Lung microvascular endothelial cell (primary cell): ENCODE measurements at regions not wholly inside any gene's neighbourhood (a gene's known extent, or its start where the extent isn't known, plus 50 kb on each side); places are given as distances from the start of the nearest gene placed in this dataset.

Experiments used
- DNase-seq, 2 donors: peaks; one replicate each; pipeline versions ENCODE4 v3.0.0 to v3.0.0-alpha.2; 2010; ENCODE audit warnings: low read depth in 2 of 2

DNA sequence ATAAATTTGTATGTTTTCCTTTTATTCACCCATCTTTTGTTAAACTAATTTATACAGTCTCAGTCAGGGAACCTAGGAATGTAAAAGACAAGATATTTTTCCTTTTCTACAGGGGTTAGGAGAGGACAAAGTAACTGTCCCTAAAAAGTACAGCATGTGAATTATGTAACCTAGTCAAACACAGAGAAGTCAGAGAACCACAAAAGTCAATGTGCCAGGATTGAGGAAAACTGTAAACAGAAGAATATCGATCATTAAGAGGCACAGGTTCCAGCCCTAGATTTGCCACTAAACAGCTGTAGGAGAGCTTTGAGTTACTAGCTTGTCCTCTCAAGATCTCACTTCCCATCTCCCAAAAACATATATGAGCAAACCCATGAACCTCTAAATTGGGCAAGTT is 550.9 kb upstream of the FAT3 start:
- no peak for DNase-seq

DNA sequence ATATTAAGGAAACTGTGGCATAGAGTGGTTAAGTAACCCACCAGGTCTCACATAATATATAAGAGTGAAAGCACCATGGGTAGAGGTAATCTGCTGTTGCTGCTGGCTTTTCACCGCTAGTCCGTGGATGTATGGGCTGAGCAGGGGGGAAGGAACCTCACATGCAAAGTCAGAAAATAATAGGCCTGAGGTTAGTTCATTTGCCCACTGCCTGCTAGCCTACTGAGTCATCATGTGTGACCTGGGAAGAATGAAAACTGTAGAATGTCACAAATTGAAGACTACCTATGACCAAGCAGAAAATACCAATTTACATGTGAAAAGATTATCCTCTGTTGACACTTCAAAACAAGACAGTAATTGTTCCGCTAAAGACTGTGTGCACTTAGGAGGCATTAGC is 560.1 kb upstream of the FAT3 start:
- DNase-seq: no peak

DNA sequence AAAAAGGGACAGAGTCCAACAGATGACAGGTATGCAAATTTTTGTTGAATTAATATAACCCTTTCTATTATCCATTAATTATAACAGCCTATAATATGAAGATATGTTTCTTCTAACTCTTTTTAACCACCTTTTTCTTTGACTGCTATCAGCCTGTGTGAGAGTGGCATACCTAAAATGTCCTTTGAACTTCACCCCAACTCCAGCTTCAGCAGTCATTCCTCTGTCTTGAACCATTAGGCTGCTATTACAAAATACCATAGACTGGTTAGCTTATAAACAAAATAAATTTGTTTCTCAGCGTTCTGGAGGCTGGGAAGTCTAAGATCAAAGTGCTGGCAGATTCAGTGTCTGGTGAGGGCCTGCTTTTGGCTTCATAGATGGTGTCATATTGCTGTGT is 564.6 kb upstream of the FAT3 start:
- no peak for DNase-seq

DNA sequence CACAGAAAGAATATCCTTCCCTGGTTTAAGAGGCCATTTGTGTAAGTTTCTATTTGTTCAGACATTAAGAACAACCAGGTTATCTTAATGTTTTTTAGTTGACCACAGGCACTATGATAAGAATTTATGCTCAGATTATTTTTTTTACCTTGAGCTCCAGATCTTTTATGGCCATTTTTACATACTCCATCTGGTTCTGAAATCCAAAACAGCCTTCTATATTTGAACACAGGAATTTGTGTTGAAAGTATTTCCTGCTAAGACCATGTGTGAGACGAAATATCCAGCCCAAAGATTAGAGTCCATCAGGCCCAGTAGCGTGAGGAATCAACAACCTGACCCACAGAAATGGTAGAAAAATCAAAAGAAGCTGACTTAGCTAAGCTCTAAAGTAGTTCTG is 569.9 kb upstream of the FAT3 start:
- DNase-seq: no peak

DNA sequence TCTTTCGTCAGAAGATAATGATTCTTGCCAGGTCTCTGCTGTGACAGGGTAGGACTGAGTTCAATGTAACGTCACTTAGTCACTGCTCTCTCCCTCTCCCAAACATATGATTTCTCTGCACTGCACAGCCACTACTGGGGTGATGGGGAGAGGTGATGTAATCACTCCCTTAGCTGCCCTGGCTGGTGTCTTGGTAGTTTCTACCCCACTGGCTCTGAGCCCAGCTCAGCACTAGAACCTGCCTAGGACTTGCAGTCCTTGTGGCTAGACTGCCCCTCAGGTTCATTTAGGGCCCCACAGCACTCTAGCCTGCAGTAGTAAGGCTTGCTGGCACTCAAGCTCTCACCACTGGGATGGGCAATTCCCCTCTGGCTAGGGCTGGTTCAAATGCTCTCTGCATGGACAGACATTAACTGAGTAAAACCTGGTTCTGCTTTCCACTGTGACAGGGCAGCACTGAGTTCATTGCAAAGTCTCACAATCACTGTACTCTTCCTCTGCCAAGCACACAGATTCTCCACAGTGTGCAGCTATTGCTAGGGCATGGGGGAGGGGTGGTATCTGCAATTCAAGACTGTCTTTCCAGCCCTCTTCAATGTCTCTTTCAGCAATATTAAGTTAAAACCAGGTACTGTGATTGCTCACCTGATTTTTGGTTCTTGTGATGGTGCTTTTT is 571.4 kb upstream of the FAT3 start:
- DNase-seq: no peak

DNA sequence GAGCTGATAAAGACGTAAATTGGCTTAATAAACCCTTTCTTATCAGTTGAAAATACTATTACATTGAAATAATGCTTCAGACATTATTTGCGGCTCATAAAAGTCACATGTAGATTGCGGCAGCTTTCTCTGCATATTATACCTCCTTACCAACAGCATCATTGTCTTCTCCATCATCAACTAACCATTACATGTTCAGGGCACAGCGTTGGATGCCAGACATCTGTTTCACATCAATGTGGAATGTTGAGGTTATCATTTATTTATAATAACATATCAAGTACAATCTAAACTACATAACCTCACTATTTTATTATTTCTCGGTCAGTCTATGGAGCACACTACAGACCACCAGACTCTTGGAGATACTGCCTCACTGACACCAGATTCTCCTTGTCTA is 573.8 kb upstream of the FAT3 start:
- no peak for DNase-seq

DNA sequence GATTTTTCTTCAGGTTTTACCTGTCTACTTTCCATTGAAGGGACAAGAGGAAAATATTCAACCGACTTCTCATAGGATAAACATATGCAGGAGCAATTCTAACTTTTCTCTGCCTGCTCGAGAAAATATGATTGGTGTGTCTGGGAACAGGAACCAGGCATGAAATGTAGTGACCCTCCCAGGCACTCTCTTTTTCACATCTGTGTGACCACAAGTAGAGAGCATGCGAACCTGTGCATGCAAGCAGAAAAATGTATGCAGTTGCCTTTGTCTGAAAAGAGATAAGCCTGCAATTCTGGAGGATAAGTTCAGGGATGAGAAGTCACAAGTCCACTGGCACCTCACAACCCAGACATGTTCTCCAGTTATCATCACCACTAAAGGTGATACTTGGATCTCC is 583.5 kb upstream of the FAT3 start:
- no peak for DNase-seq

DNA sequence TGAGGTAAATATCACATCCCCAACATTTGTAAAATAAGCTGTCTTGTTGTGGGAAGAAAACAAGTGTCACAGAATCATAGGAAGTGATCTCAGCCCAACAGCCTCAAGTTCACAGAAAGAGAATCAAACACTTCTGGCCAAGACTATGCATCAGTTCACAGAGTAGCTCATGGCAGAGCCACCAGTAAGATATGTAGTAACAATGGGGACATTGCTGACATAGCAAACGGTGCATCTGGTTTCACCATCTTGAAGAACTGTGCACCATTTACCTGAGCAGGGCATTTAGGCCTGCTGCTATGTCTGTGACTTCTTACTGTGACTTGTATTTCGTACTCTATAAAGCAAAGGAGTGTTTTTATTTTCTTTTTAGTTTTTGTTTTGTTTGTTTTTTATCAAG is 585.3 kb upstream of the FAT3 start:
- DNase-seq: no peak

DNA sequence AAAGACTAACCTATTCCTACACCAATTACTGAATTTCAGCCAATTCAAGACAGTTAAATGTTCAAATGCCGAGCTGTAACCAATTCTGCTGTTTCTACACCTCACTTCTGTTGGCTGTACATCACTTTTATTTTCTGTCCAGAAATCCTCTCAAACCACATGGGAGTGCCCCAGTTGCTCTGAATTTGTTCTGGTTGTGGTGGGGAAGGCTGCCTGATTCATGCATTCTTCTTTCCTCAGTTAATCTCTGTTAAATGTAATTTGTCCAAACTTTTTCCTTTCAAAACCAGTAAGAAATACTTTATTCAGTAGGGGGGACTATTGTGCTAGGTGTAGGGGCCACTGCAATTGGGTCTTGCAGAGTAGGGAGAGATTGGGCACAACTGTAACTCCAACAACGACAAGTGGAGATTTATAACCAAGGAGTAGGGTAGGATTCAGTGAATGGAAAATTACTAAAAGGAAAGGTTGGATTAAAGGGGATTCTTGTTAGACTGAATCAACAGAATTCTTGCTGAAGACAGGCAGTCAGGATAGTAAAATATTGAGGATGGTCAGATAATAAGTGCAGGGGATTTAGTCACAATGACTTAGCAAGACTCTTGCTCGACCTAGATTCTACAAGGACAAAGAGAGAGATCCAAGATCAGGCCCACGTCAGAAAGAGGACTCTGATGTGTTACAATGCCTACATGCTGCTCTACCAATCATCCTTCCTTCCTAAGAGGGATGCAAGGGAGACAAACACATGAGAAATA is 593.5 kb upstream of the FAT3 start:
- no peak for DNase-seq

DNA sequence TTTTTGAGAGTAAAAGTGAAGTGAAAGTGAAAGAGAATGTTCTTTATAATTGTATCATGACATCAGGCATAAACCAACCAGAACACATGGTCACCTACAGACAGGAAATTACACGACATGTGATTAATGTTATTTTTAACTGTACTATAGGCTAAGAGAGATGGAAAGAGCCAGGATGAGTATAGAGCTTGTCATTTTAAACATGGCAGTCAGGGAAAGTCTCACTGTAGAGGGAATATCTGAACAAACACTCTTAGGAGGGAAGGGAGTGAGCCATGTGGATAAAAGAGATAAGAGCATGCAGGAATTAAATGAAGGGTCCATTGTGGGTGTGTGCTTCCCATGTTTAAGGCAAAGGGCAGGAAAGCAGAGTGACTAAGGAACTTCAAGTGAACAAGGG is 599.1 kb upstream of the FAT3 start:
- DNase-seq: no peak

DNA sequence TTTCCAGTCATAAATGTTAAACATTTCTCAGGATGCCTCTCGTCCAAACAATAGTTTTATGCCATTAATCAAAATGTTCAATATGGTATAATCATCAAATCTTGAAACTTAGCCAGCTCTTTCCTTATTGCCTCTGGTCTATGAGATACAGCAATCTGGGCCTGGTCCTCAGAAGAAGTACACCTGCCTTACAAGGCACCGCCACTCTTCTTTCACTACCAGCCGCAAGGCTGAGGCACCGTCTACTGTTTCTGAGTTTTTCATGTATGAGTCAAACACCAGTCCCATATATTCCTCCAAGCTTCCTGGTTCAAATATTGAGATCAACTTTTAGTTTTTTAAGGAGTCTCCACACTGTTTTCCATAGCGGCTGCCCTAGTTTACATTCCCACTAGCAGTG is 600.6 kb upstream of the FAT3 start:
- no peak for DNase-seq

DNA sequence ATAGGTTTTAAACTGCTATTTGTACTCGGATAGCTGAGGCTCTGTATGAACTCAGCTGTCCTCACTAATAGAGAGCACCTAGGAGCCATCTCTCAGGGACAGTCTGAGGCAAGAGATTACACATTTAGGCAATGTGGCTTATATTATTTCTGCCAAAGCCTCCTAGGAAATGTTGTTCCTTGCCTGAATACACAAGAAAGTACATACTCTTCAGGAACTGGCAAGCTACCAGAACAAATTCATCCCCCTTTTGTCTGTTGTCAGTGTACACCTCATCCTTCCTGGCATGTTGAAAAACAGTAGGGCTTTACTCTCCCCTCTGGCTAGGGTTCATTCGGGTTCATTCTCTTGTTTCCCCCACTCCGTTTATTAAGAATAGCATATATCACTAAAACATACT is 615.9 kb upstream of the FAT3 start:
- no peak for DNase-seq

DNA sequence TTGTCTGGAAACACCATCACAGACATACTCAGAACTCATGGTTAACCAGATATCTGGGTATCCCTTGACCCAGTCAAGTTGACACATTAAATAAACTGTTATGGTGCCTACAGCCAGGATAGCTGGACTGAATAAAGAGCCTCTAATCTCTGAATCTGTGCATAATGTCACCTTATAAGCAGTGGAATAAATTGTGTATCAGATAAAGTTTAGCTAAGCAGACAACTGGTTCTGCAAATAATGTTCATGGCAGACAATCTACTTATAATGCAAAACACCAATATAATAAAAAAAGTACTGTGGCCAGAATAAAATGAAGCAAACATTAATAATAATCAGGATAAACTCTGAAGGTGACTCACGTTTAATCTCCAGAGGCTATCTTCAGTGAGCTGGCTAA is 628.5 kb upstream of the FAT3 start:
- no peak for DNase-seq

DNA sequence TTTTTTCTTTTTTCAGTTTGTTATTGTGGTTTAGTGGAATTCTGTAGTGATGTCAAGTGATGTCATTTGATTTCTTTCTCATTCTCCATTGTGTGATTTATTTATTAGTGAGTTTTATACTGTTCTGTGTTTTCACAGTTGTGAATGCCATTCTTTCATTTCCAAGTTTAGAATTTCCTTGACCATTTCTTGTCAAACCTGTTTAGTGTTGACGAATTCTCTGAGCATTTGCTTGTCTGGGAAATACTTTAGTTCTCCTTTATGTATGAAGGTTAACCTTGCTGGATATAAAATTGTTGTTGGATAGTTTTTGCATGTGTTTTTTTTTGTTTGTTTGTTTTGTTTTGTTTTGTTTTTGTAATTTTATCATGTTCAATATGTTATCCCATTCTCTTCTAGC is 633.6 kb upstream of the FAT3 start:
- DNase-seq: no peak

DNA sequence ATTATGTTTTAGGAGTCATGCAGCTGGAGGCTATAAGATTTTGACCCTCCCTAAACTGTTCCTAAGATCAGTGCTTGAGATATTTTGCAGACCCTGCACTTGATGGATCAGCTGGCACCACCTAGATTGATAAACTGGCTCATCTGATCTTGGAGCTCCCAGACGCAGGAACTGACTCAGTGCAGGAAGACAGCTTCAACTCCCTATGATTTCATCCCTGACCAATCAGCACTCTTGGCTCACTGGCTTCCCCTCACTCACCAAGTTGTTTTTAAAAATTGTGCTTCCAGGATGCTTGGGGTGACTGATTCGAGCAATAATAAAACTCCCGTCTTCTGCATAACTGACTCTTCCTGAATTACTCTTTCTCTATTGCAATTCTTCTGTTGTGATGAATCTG is 637.5 kb upstream of the FAT3 start:
- no peak for DNase-seq

DNA sequence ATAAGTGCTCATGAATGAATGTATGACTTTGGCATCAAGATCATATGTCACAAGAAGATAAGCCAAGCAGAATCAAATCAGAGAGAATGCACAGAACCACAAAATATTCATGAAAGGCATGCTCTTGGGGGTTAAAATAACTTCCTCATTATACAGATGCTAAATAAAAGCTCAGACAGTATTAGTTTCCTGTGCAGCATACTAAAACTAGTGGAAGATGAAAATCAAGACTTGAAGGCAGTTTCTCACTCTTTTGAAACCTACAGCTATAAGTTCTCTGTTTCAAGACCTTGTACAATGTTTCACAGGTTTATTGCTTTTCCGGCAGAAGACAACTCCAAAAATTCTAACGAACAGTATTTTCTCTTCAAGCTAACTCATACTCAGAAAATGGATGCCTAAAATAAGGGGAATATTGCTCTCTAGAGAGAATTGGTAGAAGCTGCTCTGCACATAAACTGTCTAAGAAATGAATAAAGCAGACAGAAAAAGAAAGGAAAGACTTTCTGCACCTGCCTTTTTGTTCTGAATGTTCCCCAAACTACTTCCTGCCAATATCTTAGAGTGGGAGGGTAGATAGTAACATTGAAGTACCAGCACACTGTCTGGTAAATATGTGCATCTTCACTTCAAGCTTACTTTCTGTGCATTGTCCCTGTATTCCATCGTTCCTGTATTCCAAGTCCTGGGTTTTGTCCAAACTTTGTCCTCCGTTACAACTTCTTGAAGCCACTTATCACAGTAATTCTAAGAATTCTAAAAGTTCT is 639.4 kb upstream of the FAT3 start:
- no peak for DNase-seq

DNA sequence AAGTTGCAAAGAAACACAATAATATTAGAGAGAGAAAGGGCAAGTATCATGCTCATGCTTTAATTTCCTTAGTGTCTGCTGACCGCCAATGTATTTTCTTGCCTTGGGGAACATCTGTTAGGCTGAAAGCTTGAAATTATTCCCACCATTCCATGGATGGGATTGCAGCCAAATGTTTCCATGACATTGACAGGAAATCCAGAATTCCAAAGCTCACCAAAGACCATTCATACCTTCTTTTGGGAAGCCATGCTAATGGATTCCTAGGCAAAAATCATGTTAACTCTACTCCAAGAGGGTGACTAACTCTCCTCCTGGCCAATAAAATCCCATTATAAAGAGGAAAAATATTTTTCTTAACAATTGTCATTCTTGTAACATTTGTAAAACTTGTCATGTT is 661.4 kb upstream of the FAT3 start:
- DNase-seq: no peak

DNA sequence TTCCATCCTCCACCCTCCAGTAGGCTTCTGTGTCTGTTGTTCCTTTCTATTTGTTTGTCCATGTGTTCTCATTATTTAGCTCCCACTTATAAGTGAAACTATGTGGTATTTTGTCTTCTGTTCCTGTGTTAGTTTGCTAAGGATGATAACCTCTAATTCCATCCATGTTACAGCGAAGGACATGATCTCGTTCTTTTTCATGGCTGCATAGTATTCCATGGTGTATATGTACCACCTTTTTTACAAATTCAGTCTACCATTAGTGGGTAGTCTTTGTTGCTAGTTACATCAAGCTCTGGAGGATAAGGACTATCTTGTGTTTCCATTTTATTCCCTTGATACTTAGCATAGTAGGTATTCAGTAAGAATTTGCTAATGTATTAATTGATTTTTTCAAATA is 664.2 kb upstream of the FAT3 start:
- no peak for DNase-seq

DNA sequence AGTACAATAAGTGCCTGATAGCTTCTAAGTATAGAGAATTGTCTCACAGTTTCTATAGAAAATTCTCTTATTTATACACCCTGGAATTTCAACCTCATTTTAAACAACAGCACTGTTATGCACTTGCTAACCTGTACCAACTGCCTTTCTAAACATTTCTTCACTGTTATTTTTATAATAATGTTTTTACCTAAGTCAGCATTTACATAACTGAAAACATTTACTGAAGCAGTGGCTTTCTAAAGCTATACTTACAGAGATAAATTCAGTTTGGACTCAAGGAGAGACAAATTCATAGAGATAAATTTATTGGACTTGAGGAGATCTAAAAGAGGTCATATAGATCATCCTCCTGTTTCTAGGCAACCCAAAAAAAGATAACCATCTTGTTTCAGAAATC is 686.6 kb upstream of the FAT3 start:
- no peak for DNase-seq

DNA sequence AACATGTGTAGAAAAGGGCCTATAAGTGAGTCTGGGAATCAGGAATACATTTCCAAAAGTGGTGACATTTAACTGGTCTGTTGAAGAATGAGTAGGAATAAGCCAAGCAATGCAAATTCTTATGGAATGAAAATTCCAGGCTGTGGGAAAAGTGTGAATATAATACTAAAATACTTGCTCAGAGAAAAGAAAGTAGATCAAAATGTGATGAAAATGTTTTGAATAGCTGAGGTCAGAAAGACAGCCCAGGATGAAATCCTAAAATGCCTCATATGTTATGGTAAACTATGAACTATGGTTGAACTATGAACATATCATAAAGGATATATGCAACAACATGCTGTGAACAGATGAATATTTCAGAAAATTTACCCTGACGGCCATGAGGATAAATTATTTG is 688.3 kb upstream of the FAT3 start:
- DNase-seq: no peak

DNA sequence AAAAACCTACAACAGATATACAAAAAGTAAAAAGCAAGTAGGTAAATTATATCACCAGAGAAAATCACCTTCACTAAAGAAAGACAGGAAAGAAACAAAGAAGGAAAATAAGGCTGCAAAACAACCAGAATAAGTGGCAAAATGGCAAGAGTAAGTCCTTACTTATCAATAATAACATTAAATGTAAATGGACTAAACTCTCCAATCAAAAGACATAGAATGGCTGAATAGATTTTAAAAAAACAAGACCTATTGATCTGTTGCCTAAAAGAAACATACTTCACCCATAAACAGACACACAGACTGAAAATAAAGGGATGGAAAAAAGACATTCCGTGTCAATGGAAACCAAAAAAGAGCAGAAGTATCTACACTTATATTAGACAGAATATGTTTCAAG is 695.7 kb upstream of the FAT3 start:
- no peak for DNase-seq

DNA sequence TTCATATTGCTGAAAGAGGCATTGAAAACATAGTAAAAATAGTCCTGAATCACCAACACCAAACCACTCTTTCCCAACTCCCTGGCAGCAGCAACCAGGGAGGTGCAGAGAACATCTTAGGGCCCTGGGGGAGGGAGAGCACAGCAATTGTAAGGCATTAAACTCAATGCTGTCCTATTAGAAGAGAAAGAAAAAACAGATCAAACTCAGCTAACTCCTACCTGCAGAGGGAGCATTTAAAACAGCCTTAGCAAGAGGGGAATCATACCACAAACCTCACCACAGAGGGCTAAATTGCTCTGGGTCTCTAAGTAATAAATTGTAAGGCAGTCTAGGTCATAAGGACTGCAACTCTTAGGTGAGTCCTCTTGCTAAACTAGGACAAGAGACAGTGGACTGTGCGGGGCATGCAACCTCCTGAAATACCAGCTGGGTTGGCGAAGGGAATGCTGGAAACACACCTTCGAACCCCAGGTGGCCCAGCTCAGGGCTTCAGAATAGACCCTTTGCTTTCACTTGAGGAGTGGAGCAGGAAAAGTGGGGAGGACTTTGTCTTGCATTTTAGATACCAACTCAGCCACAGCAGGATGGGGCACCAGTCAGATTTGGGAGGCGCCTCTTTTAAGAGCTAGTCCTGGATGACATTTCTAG is 697.1 kb upstream of the FAT3 start:
- no peak for DNase-seq
